ENCODE measurements at regions not wholly inside any gene's neighbourhood (a gene's known extent, or its start where the extent isn't known, plus 50 kb on each side); places are given as distances from the start of the nearest gene placed in this dataset.

- DNase-seq (ENCODE audit: low spot score): no peak
Observed at GRCh38 chr4:138028923-138029322, 213.2 kb downstream of the SLC7A11 start.

- DNase-seq (ENCODE audit: low spot score): no peak
Observed at GRCh38 chr4:138021139-138021830, 220.9 kb downstream of the SLC7A11 start.

- DNase-seq (ENCODE audit: low spot score): no peak
Observed at GRCh38 chr4:138014590-138015288, 227.4 kb downstream of the SLC7A11 start.

GRCh38 chr4:138013625-138014024 lies 228.5 kb downstream of the SLC7A11 start:
- no peak for DNase-seq (ENCODE audit: low spot score)

- no peak for DNase-seq (ENCODE audit: low spot score)
Observed at GRCh38 chr4:138010639-138011038, 231.5 kb downstream of the SLC7A11 start.

GRCh38 chr4:138007572-138007971 lies 234.6 kb downstream of the SLC7A11 start:
- peak; percentile 37 for DNase-seq (ENCODE audit: low spot score)

- no peak for DNase-seq (ENCODE audit: low spot score)
Observed at GRCh38 chr4:138005486-138005885, 236.7 kb downstream of the SLC7A11 start.

- no peak for DNase-seq (ENCODE audit: low spot score)
Observed at GRCh38 chr4:138003248-138003647, 238.9 kb downstream of the SLC7A11 start.

GRCh38 chr4:137998666-137999429 lies 243.3 kb downstream of the SLC7A11 start:
- no peak for DNase-seq (ENCODE audit: low spot score)

GRCh38 chr4:137997496-137997895 lies 244.7 kb downstream of the SLC7A11 start:
- no peak for DNase-seq (ENCODE audit: low spot score)

- DNase-seq (ENCODE audit: low spot score): no peak
Observed at GRCh38 chr4:137994853-137995252, 247.3 kb downstream of the SLC7A11 start.

GRCh38 chr4:137993232-137993631 lies 248.9 kb downstream of the SLC7A11 start:
- DNase-seq (ENCODE audit: low spot score): no peak

- DNase-seq (ENCODE audit: low spot score): peak; percentile 11
Observed at GRCh38 chr4:137981277-137981676, 260.9 kb downstream of the SLC7A11 start.

- DNase-seq (ENCODE audit: low spot score): no peak
Observed at GRCh38 chr4:137980641-137981040, 261.5 kb downstream of the SLC7A11 start.

GRCh38 chr4:137979938-137980337 lies 262.2 kb downstream of the SLC7A11 start:
- no peak for DNase-seq (ENCODE audit: low spot score)

GRCh38 chr4:137968956-137969678 lies 273.0 kb downstream of the SLC7A11 start:
- DNase-seq (ENCODE audit: low spot score): no peak

GRCh38 chr4:137967480-137968190 lies 274.5 kb downstream of the SLC7A11 start:
- no peak for DNase-seq (ENCODE audit: low spot score)

- DNase-seq (ENCODE audit: low spot score): no peak
Observed at GRCh38 chr4:137966504-137966903, 275.6 kb downstream of the SLC7A11 start.

- no peak for DNase-seq (ENCODE audit: low spot score)
Observed at GRCh38 chr4:137961051-137961438, 281.1 kb downstream of the SLC7A11 start.

GRCh38 chr4:137960371-137961050 lies 281.6 kb downstream of the SLC7A11 start:
- DNase-seq (ENCODE audit: low spot score): no peak

GRCh38 chr4:137957806-137958205 lies 284.3 kb downstream of the SLC7A11 start:
- no peak for DNase-seq (ENCODE audit: low spot score)

All from HT-29 (cell line).